CD4-positive, CD25-positive, alpha-beta regulatory T cell (primary cell): ENCODE measurements at regions not wholly inside any gene's neighbourhood (a gene's known extent, or its start where the extent isn't known, plus 50 kb on each side); places are given as distances from the start of the nearest gene placed in this dataset.
"Not testable (repeated sequence)": the region's sequence is repeated elsewhere in the genome, so short reads cannot be mapped to it uniquely, and the experiment has no call there.

Experiments used
- ATAC-seq, 2 donors: fragments of 150-1000 bp; cut with Tn5 transposase; one replicate each; pipeline ENCODE4 v1.10.0; 2021; ENCODE audit warnings: low read depth in 2 of 2, moderate number of reproducible peaks in 2 of 2, moderate library complexity in 1 of 2
- DNase-seq, 3 donors: peaks; one replicate each; pipeline versions ENCODE4 v3.0.0 to v3.0.0-alpha.2; 2012 to 2022; ENCODE audit warnings: mixed read lengths in 1 of 3
- H3K27ac ChIP-seq: one replicate; pipeline ENCODE4 v1.7.0; 2013; ENCODE audit warnings: mild to moderate bottlenecking, low read length; ENCODE audit not compliant: insufficient read depth, poor library complexity, severe bottlenecking
- H3K27me3 ChIP-seq: one replicate; pipeline ENCODE4 v1.7.0; 2013; ENCODE audit warnings: low read length; ENCODE audit not compliant: control insufficient read depth, insufficient read depth
- H3K36me3 ChIP-seq: one replicate; pipeline ENCODE4 v1.7.0; 2013; ENCODE audit warnings: mild to moderate bottlenecking, low read length, moderate library complexity; ENCODE audit not compliant: control insufficient read depth, insufficient read depth
- H3K4me1 ChIP-seq: 2 replicates; pipeline ENCODE4 v1.7.0; 2013; ENCODE audit warnings: mild to moderate bottlenecking, low read length; ENCODE audit not compliant: insufficient read depth, control insufficient read depth, poor library complexity, severe bottlenecking
- H3K4me3 ChIP-seq: one replicate; pipeline ENCODE4 v1.7.0; 2013; ENCODE audit warnings: low read depth, mild to moderate bottlenecking, low read length, moderate library complexity
- H3K9me3 ChIP-seq, 2 experiments: 1 replicate in 1 of 2; 2 replicates in 1 of 2; pipeline ENCODE4 v1.7.0; 2013; ENCODE audit warnings: low read length in 2 of 2, mild to moderate bottlenecking in 1 of 2, moderate library complexity in 1 of 2; ENCODE audit not compliant: control insufficient read depth in 2 of 2
- H3K27ac Mint-ChIP-seq, 3 donors: one replicate each; pipeline ENCODE4 v1.8.0; 2020 to 2022; ENCODE audit warnings: mild to moderate bottlenecking in 3 of 3, mixed read lengths in 3 of 3, moderate library complexity in 2 of 3
- H3K27me3 Mint-ChIP-seq: one replicate; pipeline ENCODE4 v1.8.0; 2022; ENCODE audit warnings: mild to moderate bottlenecking, mixed read lengths
- H3K36me3 Mint-ChIP-seq: one replicate; pipeline ENCODE4 v1.8.0; 2020; ENCODE audit warnings: mixed read lengths
- H3K4me1 Mint-ChIP-seq, 4 donors: one replicate each; pipeline ENCODE4 v1.8.0; 2020 to 2022; ENCODE audit warnings: mixed read lengths in 4 of 4, mild to moderate bottlenecking in 1 of 4
- H3K4me3 Mint-ChIP-seq, 4 donors: one replicate each; pipeline ENCODE4 v1.8.0; 2020 to 2022; ENCODE audit warnings: mild to moderate bottlenecking in 4 of 4, mixed read lengths in 4 of 4, moderate library complexity in 3 of 4
- H3K9me3 Mint-ChIP-seq, 7 donors: one replicate each; pipeline ENCODE4 v1.8.0; 2020 to 2022; ENCODE audit warnings: mixed read lengths in 7 of 7, mild to moderate bottlenecking in 3 of 7, moderate library complexity in 2 of 7

DNA sequence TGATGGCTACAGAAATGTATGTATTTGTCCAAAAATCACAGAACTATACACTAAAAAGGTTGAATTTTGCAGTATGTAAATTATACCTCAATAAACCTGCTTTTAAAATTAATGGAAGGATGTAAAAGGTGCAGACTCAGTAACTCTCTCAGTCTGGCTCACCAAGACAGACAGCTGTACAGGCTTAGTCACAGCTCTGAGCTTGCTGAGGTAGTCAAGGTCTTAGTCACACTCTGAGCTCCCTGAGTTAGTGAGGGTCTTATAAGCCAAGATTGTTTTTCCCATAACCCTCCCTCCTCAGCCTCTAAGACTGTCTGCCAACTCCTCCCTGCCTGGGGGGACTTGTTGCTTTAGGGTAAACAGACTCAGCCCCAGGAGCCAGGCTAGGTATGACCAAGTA lies 59.3 kb upstream of the IZUMO1R start:
- Mint-ChIP-seq H3K27ac (no peak overlapping the region), H3K4me3 (no peak overlapping the region), H3K9me3 (peaks cover 0 to 17% (median 2%) of the 10 kb centered on the region in 7 donors), H3K27me3 (no peaks in the 10 kb centered on the region), H3K36me3 (no peaks in the 10 kb centered on the region), H3K4me1 (no peaks in the 10 kb centered on the region)
- H3K4me1 ChIP-seq = no peaks in the 10 kb centered on the region
- ATAC-seq (no peak), DNase-seq (no peak)
- H3K4me3 ChIP-seq = no peak overlapping the region
- no peaks in the 10 kb centered on the region for H3K9me3 ChIP-seq
- H3K27ac ChIP-seq = no peak overlapping the region
- no peaks in the 10 kb centered on the region for H3K27me3 ChIP-seq
- H3K36me3 ChIP-seq = no peaks in the 10 kb centered on the region

GRCh38 chr11:94248301-94248700 lies 56.1 kb upstream of the IZUMO1R start:
- not testable (repeated sequence) for ATAC-seq, H3K27ac ChIP-seq, H3K4me3 ChIP-seq, H3K27me3 Mint-ChIP-seq, H3K36me3 ChIP-seq, H3K27me3 ChIP-seq, H3K36me3 Mint-ChIP-seq, H3K9me3 ChIP-seq, DNase-seq, H3K27ac Mint-ChIP-seq, H3K4me1 Mint-ChIP-seq, H3K4me1 ChIP-seq, H3K4me3 Mint-ChIP-seq
- peaks cover 0 to 28% (median 4%) of the 10 kb centered on the region in 7 donors for H3K9me3 Mint-ChIP-seq

GRCh38 chr11:94254214-94254613 lies 50.2 kb upstream of the IZUMO1R start:
- H3K27ac Mint-ChIP-seq = no peak overlapping the region
- ATAC-seq = no peak

More at GRCh38 chr11:94254214-94254613, 50.2 kb upstream of the IZUMO1R start:
- Histone ChIP-seq H3K9me3 (no peaks in the 10 kb centered on the region), H3K4me1 (no peaks in the 10 kb centered on the region), H3K4me3 (no peak overlapping the region), H3K27ac (no peak overlapping the region), H3K36me3 (no peaks in the 10 kb centered on the region), H3K27me3 (no peaks in the 10 kb centered on the region)
- H3K4me3 Mint-ChIP-seq = no peak overlapping the region
- H3K36me3 Mint-ChIP-seq = no peaks in the 10 kb centered on the region
- no peaks in the 10 kb centered on the region for H3K27me3 Mint-ChIP-seq
- H3K9me3 Mint-ChIP-seq = peaks cover 0 to 26% (median 8%) of the 10 kb centered on the region in 7 donors
- no peaks in the 10 kb centered on the region for H3K4me1 Mint-ChIP-seq
- DNase-seq = no peak
